ENCODE measurements at regions not wholly inside any gene's neighbourhood (a gene's known extent, or its start where the extent isn't known, plus 50 kb on each side); places are given as distances from the start of the nearest gene placed in this dataset.

- no peak for ATAC-seq
- H3K9me3 Mint-ChIP-seq, result no peaks in the 10 kb centered on the region
- DNase-seq, result no peak
- no peak overlapping the region for H3K27ac Mint-ChIP-seq
- peaks cover 7% of the 10 kb centered on the region for H3K27me3 Mint-ChIP-seq
- H3K4me1 Mint-ChIP-seq, result peaks cover 27% of the 10 kb centered on the region
- H3K4me3 Mint-ChIP-seq, result no peak overlapping the region
Measured at GRCh38 chr16:50476486-50477255, 71.5 kb upstream of the NKD1 start.

- no peaks in the 10 kb centered on the region for H3K9me3 Mint-ChIP-seq
- no peak overlapping the region for H3K27ac Mint-ChIP-seq
- H3K27me3 Mint-ChIP-seq, result peaks cover 14% of the 10 kb centered on the region
Measured at GRCh38 chr16:50475170-50475569, 73.0 kb upstream of the NKD1 start.

GRCh38 chr16:50474138-50474537, 74.1 kb upstream of the NKD1 start:
- Mint-ChIP-seq H3K27ac (peak overlapping the region in 1 of 2 donors; percentile 23), H3K9me3 (no peaks in the 10 kb centered on the region), H3K4me1 (peaks cover 27% of the 10 kb centered on the region), H3K4me3 (no peak overlapping the region), H3K27me3 (peaks cover 22% of the 10 kb centered on the region)
- no peak for DNase-seq
- ATAC-seq, result peak; percentile 44

More at GRCh38 chr16:50475170-50475569, 73.0 kb upstream of the NKD1 start:
- peaks cover 27% of the 10 kb centered on the region for H3K4me1 Mint-ChIP-seq
- ATAC-seq (no peak), DNase-seq (no peak)
- H3K4me3 Mint-ChIP-seq, result no peak overlapping the region

DNA sequence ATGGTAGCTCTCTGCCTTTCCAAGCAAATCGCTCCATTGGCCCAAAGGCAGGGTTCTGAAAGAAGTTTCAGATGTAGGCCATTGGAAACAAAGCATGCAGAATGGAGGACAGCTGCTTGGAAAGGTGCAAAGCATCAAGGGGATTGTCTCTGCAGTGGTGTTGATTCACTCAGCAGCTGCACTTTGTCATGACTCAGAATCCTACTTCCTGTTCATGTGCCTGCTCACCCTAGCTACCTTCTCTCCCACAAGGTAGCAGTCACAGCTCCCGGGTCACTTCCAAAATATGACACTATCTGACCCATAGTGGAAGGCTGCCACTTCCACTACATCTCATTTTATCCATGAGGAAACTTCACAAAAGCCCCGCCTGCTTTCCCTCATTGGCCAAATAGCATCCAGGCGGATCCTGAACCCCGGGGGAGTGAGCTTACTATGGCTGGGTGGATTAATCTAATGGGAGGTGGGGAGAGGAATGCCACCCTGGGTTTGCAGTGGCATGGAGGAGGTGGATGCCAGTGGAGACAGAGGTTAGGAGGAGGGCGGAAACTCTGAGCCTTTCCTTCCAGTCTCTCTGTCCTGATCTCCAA, 74.7 kb upstream of the NKD1 start:
- ATAC-seq (peak; percentile 81), DNase-seq (no peak)
- no peaks in the 10 kb centered on the region for H3K9me3 Mint-ChIP-seq
- H3K27ac Mint-ChIP-seq, result no peak overlapping the region
- peaks cover 31% of the 10 kb centered on the region for H3K4me1 Mint-ChIP-seq
- H3K27me3 Mint-ChIP-seq, result peaks cover 26% of the 10 kb centered on the region
- no peak overlapping the region for H3K4me3 Mint-ChIP-seq

GRCh38 chr16:50472472-50472871, 75.7 kb upstream of the NKD1 start:
- ATAC-seq, result no peak
- H3K27me3 Mint-ChIP-seq, result peaks cover 27% of the 10 kb centered on the region
- H3K9me3 Mint-ChIP-seq, result no peaks in the 10 kb centered on the region
- peaks cover 31% of the 10 kb centered on the region for H3K4me1 Mint-ChIP-seq
- H3K27ac Mint-ChIP-seq, result no peak overlapping the region
- no peak for DNase-seq
- no peak overlapping the region for H3K4me3 Mint-ChIP-seq

DNA sequence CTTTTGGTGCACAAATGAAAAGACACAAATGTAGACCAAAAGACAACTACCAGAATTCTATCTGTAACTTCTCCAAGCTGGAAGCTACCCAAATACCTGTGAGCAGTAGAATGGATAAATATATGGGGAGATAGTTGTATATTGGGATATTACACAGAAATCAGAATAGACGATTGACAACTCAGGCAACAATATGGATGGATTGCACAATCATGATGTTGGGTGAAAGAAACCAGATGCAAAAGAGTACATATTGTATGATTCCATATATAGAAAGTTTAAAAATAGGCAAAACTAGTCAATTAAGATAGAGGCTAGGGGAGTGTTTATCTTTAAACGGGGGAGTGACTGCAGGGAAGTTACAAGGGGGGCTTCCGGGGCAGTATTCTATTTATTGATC, 77.5 kb upstream of the NKD1 start:
- Mint-ChIP-seq H3K4me3 (no peak overlapping the region), H3K27me3 (peaks cover 45% of the 10 kb centered on the region), H3K9me3 (no peaks in the 10 kb centered on the region), H3K27ac (no peak overlapping the region), H3K4me1 (peaks cover 31% of the 10 kb centered on the region)
- ATAC-seq, result no peak
- DNase-seq, result no peak

DNA sequence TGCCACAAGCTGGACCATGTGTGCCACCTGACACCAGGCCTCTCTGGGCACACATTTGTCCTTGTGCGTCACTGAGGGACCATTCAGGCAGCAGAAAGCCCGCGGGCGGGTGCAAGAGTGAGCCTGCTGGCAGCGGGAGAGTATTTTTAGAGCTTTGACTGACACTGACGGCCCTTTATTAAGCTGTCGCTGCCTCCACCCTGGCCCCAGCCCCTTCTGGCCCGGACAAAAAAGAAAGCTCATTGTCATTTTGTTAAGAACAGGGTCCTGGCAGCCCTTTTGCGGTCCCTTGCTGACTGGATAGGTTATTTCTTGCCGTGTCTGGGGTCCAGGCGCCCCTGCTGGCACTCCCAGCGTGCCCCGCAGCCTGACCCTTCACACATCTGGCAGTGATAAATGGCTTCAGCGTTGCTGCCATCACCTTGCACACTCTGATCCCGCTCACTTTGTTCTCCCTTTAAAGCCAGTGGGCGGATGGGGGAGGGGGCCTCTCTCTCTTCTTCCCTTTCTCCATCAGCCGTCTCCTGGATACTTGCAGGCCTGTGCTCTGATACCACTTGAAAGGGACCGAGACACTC, 78.4 kb upstream of the NKD1 start:
- ATAC-seq (no peak), DNase-seq (no peak)
- Mint-ChIP-seq H3K27ac (no peak overlapping the region), H3K4me1 (peaks cover 28% of the 10 kb centered on the region), H3K4me3 (no peak overlapping the region), H3K9me3 (no peaks in the 10 kb centered on the region), H3K27me3 (peaks cover 45% of the 10 kb centered on the region)

GRCh38 chr16:50469121-50469743, 79.0 kb upstream of the NKD1 start:
- H3K4me1 Mint-ChIP-seq, result peaks cover 22% of the 10 kb centered on the region
- no peaks in the 10 kb centered on the region for H3K9me3 Mint-ChIP-seq
- H3K4me3 Mint-ChIP-seq, result peak overlapping the region in 1 of 2 donors; percentile 67
- DNase-seq, result no peak
- H3K27me3 Mint-ChIP-seq, result peaks cover 45% of the 10 kb centered on the region
- ATAC-seq, result no peak
- H3K27ac Mint-ChIP-seq, result no peak overlapping the region

- no peak for ATAC-seq
- Mint-ChIP-seq H3K27ac (peak overlapping the region in 1 of 2 donors; percentile 37), H3K27me3 (peaks cover 45% of the 10 kb centered on the region), H3K9me3 (no peaks in the 10 kb centered on the region), H3K4me1 (peaks cover 17% of the 10 kb centered on the region), H3K4me3 (peak overlapping the region; percentile 35 to 67)
- no peak for DNase-seq
Measured at GRCh38 chr16:50468749-50469078, 79.5 kb upstream of the NKD1 start.

DNA sequence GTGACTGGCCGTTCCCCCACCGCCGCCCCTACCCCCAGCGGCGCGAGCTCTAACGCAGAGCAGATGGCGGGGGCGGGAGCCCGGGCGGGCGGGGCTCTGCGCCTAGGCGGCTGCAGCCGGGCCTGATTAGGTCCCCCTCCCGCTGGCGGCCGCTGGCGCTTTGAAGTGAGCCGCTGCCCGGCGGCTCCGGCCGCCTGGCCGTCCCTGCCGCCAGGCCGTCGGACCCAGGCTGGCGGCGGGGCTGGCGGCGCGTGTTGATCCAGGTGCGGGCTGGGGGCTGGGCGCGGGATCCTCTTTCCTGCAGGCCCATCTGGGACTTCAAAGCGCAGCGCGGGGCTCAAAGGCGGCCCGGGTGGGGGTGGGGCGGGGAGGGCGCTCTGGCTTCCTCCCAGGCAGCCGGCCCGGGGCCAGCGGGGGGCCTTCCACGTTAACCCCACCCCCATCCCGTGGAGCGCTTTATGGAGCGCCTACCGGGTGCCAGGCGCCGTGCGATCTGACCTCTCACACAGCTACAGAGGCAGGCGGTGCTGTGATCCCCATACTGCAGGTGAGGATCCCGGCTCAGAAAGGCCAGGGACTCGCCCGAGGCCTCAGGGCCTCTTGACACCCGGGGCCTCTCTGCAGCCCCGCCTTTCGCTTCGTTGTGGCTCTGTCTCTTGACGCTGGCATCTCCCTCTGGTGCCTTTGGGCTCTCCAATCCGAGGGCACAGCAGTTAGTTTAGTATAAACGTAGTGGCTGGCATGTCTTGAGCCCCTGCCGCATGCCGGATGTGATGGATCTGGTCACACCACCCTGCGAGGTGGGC, 80.0 kb upstream of the NKD1 start:
- DNase-seq (peak in 1 of 2 donors; percentile 13), ATAC-seq (peak; percentile 56)
- peak overlapping the region; percentile 46 to 67 for H3K4me3 Mint-ChIP-seq
- peaks cover 45% of the 10 kb centered on the region for H3K27me3 Mint-ChIP-seq
- H3K27ac Mint-ChIP-seq, result no peak overlapping the region
- no peaks in the 10 kb centered on the region for H3K9me3 Mint-ChIP-seq
- H3K4me1 Mint-ChIP-seq, result peaks cover 11% of the 10 kb centered on the region

- Mint-ChIP-seq H3K4me3 (peak overlapping the region; percentile 46 to 62), H3K4me1 (peaks cover 9% of the 10 kb centered on the region), H3K27ac (no peak overlapping the region), H3K9me3 (no peaks in the 10 kb centered on the region), H3K27me3 (peaks cover 45% of the 10 kb centered on the region)
- ATAC-seq (no peak), DNase-seq (no peak)
Measured at GRCh38 chr16:50467559-50467942, 80.6 kb upstream of the NKD1 start.

GRCh38 chr16:50466170-50466569, 82.0 kb upstream of the NKD1 start:
- Mint-ChIP-seq H3K9me3 (no peaks in the 10 kb centered on the region), H3K4me1 (peaks cover 9% of the 10 kb centered on the region), H3K27ac (no peak overlapping the region), H3K27me3 (peaks cover 48% of the 10 kb centered on the region), H3K4me3 (no peak overlapping the region)
- ATAC-seq, result no peak
- no peak for DNase-seq

DNA sequence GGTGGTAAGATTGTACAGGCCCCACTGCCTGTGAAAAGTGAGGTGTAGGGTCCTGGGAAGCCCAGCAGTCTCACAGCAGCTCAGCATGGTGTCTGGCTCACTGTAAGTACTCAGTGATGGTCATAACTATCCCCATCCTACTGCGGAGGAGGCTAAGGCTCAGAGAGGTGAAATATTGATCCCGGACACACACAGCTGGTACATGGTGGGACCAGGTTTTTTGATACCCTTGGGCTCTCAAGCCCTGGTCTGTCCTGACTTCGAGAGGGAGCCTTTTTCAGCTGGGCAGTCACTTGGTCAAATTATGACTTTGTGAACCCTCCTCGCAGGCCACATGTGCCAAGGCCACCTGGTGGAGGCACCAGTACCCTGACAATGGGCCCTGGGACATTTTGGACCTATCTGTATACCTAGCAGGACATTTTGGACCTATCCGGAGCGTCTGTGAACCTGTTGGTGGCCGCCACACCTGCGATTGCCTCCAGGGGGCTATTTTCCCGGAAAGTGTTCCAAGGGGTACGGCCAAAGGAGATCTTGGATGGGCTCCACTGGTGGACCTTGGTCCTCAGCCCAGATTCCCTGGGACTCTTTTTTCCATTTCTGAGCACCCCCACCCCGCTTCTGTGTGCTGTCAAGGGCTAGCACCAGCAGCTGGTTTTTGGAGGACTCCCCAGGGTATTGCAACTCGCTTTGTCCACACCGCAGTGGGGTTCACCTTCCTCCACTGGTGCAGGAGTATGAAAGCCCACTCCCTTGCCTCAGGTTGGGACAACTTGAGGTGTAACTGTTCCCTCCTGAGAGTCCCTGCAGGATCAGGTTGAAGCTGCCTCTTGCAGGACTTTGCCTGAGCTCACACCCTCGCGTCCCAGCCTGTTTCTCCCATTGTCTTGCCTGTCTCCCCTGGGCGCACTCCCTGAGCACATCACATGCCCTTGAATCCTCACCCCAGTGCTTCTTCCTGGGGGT, 83.6 kb upstream of the NKD1 start:
- Mint-ChIP-seq H3K4me1 (peaks cover 9% of the 10 kb centered on the region), H3K27me3 (peaks cover 40% of the 10 kb centered on the region), H3K9me3 (no peaks in the 10 kb centered on the region), H3K27ac (no peak overlapping the region), H3K4me3 (no peak overlapping the region)
- ATAC-seq (no peak), DNase-seq (no peak)

- H3K4me1 Mint-ChIP-seq, result peaks cover 6% of the 10 kb centered on the region
- H3K9me3 Mint-ChIP-seq, result no peaks in the 10 kb centered on the region
- H3K27me3 Mint-ChIP-seq, result peaks cover 32% of the 10 kb centered on the region
- H3K27ac Mint-ChIP-seq, result no peak overlapping the region
- DNase-seq, result no peak
- H3K4me3 Mint-ChIP-seq, result no peak overlapping the region
- no peak for ATAC-seq
Measured at GRCh38 chr16:50463581-50464324, 84.4 kb upstream of the NKD1 start.
